ENCODE measurements at regions not wholly inside any gene's neighbourhood (a gene's known extent, or its start where the extent isn't known, plus 50 kb on each side); places are given as distances from the start of the nearest gene placed in this dataset.

DNA sequence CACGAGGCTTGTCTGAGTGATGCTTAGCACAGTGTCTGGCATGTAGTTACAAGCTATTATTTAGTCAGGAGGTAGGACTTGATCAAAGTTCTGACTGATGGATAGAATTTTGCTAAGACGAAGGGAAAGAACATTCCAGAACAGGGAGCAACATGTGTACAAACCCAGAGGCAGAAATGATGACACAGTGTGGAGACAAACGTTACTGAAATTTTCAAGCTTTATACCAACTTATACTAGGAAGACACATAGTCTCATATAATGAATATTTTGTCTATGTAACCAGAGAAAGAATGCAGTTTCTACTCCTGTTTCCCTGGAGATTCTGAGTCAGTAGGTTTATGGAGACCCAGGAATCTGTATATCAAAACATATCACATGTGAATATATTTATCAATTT, 123.4 kb downstream of the FAM124B start:
- Mint-ChIP-seq H3K9me3 (no peaks in the 10 kb centered on the region), H3K4me1 (ENCODE audit: low read depth) (no peaks in the 10 kb centered on the region), H3K36me3 (ENCODE audit: low read depth) (no peaks in the 10 kb centered on the region), H3K27me3 (peaks cover 13% of the 10 kb centered on the region), H3K4me3 (no peak overlapping the region), H3K27ac (no peak overlapping the region)
- no peak for DNase-seq

DNA sequence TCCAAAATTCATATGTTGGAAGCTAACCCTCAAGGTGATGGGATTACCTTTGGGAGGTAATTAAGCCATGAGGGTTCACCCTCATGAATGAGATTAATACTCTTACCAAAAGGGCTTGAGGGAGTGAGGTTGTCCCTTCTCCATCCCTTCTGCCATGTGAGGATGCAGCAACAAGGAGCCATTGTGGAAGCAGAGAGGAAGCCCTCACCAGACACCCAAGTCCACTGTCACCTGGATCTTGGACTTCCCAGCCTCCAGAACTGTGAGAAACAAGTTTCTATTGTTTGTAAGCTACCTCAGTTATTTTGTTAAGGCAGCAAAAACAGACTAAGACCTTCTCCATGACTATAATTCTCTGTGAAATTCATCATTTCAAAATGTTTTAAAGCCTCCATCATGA, 125.7 kb downstream of the FAM124B start:
- peaks cover 4% of the 10 kb centered on the region for H3K27me3 Mint-ChIP-seq
- H3K9me3 Mint-ChIP-seq = no peaks in the 10 kb centered on the region
- H3K4me1 Mint-ChIP-seq (ENCODE audit: low read depth) = no peaks in the 10 kb centered on the region
- no peak for DNase-seq
- no peak overlapping the region for H3K4me3 Mint-ChIP-seq
- H3K27ac Mint-ChIP-seq = no peak overlapping the region
- no peaks in the 10 kb centered on the region for H3K36me3 Mint-ChIP-seq (ENCODE audit: low read depth)

DNA sequence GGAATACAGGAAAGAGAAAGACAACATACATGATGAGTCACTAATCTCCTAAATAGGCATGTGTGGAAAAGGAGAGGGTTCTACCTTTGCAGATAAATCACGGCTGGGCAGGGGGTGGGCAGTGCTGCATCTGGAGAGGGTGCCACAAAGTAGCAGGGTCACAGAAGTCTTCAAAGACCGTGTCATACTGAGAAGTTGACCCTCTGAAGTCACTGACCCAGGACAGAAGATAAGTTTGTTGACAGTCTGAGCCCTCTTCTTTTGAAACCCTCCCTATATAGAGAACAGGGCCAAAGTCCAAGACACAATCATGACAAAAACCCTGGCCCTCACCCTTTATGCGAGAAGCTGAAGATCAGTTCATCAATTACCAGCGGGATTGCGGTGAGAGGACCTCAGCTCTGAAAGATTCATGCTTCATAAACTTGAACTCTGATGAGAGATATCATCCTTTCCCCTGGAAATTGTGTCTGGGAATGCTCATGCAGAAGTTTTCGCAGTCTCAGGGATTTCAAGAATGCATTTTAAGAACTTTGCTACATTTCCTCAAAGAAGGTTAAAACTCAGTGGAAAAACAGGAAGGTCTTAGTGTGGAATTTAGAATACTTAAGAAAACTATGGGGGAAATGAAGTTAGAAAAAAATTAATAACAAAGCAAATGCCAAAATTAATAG, 129.5 kb downstream of the FAM124B start:
- Mint-ChIP-seq H3K27me3 (peaks cover 6% of the 10 kb centered on the region), H3K9me3 (no peaks in the 10 kb centered on the region), H3K4me3 (no peak overlapping the region), H3K4me1 (ENCODE audit: low read depth) (no peaks in the 10 kb centered on the region), H3K27ac (no peak overlapping the region), H3K36me3 (ENCODE audit: low read depth) (no peaks in the 10 kb centered on the region)
- no peak for DNase-seq

DNA sequence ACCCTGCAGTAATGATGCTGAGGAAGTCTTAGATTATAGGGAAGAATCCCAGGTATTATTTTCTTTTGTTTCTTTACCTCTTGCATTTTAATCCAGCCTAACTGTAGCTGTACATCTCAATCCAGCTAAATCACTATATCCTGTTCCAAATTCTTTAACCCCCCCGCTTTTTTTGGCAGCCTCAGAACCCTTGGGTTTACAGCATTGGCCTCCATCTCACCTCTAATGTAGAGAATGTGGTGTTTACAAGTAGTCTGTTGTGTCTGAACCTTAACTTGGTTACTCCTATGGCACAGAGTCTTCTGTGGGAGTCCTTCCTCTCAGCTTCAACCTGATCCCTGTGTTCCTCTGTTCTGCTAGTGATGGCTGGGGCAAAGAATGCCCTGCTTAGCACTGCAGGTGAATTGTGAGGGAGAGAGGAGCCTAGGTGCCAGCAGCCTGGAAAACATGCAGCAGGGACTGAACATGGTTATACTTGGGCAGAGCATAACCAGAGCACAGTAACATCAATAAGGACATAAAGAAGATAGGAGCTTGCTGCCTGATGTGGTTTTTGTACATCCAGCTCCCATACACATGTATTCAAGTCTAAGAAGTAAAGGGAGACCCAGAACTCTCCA, 130.2 kb downstream of the FAM124B start:
- DNase-seq = no peak
- Mint-ChIP-seq H3K36me3 (ENCODE audit: low read depth) (no peaks in the 10 kb centered on the region), H3K4me3 (no peak overlapping the region), H3K27ac (no peak overlapping the region), H3K27me3 (peaks cover 6% of the 10 kb centered on the region), H3K9me3 (no peaks in the 10 kb centered on the region), H3K4me1 (ENCODE audit: low read depth) (no peaks in the 10 kb centered on the region)

DNA sequence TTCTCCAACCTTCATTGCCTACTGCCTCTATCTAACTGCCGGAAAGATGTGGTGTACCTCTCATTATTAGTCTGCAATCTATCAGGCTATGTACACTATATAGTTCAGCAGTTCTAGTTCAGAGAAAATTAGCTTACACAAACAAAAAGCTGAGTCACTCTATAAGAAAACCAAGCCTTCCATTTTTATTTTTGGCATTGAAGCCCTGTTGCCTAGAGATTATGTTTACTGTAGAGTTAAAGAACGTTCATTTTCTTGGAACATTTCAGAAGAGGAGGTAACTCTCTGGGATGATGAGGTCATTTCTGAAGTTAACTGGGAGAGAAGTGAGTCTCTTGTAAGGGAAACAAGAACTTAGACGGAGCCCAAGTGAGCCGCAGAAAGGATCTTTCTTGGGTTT, 133.5 kb downstream of the FAM124B start:
- Mint-ChIP-seq H3K27ac (no peak overlapping the region), H3K27me3 (peaks cover 25% of the 10 kb centered on the region), H3K4me1 (ENCODE audit: low read depth) (no peaks in the 10 kb centered on the region), H3K36me3 (ENCODE audit: low read depth) (no peaks in the 10 kb centered on the region), H3K4me3 (no peak overlapping the region), H3K9me3 (no peaks in the 10 kb centered on the region)
- no peak for DNase-seq

DNA sequence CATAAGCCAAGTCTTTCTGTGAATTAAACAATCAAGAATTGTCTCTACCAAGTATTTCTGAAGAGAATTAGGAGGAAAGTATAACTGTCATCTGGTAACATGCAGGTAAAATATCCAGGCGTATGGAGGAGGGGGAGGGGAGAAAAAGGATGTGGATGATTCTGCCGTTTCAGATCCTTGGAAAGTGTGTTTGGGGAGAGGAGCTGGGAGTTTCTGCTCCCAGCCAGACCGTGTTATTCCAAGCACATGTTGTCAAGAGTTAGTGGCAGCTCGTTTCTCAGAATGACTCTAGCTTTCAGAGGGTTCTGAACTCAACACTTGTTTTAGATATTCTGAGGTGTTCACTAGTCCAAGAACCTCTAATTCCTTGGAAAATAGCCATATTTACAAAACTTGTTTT, 137.6 kb downstream of the FAM124B start:
- H3K9me3 Mint-ChIP-seq = no peaks in the 10 kb centered on the region
- no peak overlapping the region for H3K27ac Mint-ChIP-seq
- no peaks in the 10 kb centered on the region for H3K36me3 Mint-ChIP-seq (ENCODE audit: low read depth)
- H3K4me3 Mint-ChIP-seq = no peak overlapping the region
- no peak for DNase-seq
- peaks cover 42% of the 10 kb centered on the region for H3K27me3 Mint-ChIP-seq
- H3K4me1 Mint-ChIP-seq (ENCODE audit: low read depth) = peaks cover 8% of the 10 kb centered on the region

DNA sequence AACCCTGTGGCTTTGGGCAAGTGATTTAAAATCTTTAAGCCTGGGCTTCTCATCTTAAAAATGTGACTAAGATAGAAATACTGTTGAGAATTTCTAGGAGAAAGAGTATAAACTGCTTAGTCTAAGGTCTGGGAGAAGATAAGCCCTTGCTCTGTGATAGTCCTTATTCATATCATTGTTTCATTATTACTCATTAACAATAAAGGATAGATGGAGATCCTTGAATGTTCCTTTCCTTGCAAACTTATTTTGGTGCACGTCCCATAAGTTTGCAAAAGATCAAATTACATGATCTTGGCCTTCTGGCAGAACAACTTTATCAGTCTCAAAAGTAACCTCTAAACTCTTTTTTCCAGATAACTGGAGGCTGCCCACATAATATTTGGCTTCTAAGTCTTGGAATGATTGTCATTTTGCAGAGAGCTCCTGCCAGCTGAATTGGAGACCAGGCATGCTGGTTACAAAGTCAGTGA, 138.3 kb downstream of the FAM124B start:
- DNase-seq = no peak
- no peaks in the 10 kb centered on the region for H3K9me3 Mint-ChIP-seq
- H3K4me3 Mint-ChIP-seq = no peak overlapping the region
- H3K27ac Mint-ChIP-seq = no peak overlapping the region
- peaks cover 8% of the 10 kb centered on the region for H3K4me1 Mint-ChIP-seq (ENCODE audit: low read depth)
- H3K36me3 Mint-ChIP-seq (ENCODE audit: low read depth) = no peaks in the 10 kb centered on the region
- H3K27me3 Mint-ChIP-seq = peaks cover 46% of the 10 kb centered on the region

DNA sequence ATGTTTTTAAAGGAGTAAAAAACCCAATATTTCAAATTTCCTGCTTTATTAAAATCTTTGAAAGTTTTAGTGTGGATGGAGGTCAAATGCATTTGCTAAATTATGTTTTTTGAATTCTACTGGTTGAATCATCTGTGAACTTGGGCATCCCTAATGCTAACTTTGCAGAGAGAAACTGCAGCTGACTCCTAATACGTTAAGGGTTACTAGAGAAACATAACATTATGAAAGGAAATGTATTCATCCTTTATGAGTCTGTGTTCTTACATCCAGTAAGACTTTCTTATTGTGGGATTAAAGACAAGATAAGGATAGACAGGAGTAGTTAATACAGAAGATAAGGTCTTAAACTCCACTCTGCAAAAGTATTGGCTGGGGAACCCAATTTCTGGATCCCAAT, 140.6 kb downstream of the FAM124B start:
- H3K9me3 Mint-ChIP-seq = no peaks in the 10 kb centered on the region
- peaks cover 8% of the 10 kb centered on the region for H3K4me1 Mint-ChIP-seq (ENCODE audit: low read depth)
- no peak overlapping the region for H3K27ac Mint-ChIP-seq
- peaks cover 46% of the 10 kb centered on the region for H3K27me3 Mint-ChIP-seq
- no peaks in the 10 kb centered on the region for H3K36me3 Mint-ChIP-seq (ENCODE audit: low read depth)
- DNase-seq = no peak
- no peak overlapping the region for H3K4me3 Mint-ChIP-seq

DNA sequence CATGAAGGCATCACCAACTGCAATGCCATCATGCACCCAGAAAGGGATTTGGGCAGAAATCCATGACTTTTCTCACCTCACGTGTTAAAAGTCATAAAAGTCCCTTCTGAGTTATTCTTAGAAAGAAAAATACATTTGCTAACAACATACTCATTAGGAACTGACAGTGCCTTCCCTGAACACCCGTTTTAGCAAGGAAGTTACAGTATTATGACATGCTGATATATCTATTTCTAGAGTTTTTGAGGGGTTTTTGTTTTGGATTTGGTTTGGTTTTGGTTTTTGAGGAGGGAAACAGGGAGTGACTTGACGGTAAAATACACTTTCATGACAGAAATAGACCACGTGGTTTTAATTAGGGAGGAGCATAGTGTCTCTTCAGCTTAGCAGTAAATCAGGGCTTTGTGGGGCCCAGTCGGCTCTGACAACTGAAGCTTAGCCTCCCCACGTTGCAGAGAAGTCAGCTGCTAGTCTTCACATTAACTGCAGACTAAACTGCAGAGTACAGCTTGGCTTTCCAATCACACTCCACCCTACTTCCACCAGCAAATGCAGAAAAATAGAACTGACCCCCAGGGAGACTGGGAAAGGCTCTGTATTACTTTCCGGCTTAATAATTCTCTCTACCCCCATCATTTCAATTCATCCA, 141.4 kb downstream of the FAM124B start:
- Mint-ChIP-seq H3K4me1 (ENCODE audit: low read depth) (peaks cover 8% of the 10 kb centered on the region), H3K4me3 (no peak overlapping the region), H3K27ac (no peak overlapping the region), H3K36me3 (ENCODE audit: low read depth) (no peaks in the 10 kb centered on the region), H3K9me3 (no peaks in the 10 kb centered on the region), H3K27me3 (peaks cover 39% of the 10 kb centered on the region)
- DNase-seq = no peak

DNA sequence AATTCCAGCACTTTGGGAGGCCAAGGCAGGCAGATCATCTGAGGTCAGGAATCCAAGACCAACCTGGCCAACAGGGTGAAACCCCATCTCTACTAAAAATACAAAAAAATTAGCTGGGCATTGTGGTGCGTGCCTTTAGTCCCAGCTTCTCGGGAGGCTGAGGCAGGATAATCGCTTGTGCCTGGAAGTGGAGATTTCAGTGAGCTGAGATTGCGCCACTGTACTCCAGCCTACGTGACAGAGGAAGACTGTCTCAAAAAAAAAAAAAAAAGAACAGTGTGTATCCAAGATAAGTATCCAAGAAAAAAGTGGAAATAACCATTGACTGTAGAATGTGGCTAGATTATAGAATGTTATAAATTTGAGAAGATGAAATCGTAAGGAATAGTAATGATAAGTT, 142.1 kb downstream of the FAM124B start:
- Mint-ChIP-seq H3K27me3 (peaks cover 36% of the 10 kb centered on the region), H3K27ac (no peak overlapping the region), H3K36me3 (ENCODE audit: low read depth) (no peaks in the 10 kb centered on the region), H3K4me1 (ENCODE audit: low read depth) (peaks cover 8% of the 10 kb centered on the region), H3K4me3 (no peak overlapping the region), H3K9me3 (no peaks in the 10 kb centered on the region)
- no peak for DNase-seq

DNA sequence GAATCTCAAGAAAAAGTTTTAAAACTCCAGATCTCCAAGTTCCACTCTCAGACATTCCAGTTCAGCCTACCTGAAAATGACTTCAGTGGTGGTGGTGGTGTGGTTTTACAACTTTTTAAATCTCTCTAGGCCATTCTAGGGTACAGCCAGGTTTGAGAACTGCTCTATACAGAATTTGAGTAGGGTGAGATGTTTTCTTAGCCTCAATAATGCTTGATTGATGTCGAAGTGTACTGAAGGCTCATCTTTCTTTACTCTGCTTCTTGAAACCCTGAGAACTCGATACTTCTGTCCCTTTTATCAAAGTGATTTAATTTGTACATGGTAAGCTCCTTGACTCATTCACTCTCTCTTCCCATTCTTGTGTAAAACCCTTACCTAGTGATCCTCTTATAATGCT, 143.8 kb downstream of the FAM124B start:
- Mint-ChIP-seq H3K4me1 (ENCODE audit: low read depth) (peaks cover 8% of the 10 kb centered on the region), H3K4me3 (no peak overlapping the region), H3K9me3 (no peaks in the 10 kb centered on the region), H3K27ac (no peak overlapping the region), H3K27me3 (peaks cover 40% of the 10 kb centered on the region), H3K36me3 (ENCODE audit: low read depth) (no peaks in the 10 kb centered on the region)
- no peak for DNase-seq

DNA sequence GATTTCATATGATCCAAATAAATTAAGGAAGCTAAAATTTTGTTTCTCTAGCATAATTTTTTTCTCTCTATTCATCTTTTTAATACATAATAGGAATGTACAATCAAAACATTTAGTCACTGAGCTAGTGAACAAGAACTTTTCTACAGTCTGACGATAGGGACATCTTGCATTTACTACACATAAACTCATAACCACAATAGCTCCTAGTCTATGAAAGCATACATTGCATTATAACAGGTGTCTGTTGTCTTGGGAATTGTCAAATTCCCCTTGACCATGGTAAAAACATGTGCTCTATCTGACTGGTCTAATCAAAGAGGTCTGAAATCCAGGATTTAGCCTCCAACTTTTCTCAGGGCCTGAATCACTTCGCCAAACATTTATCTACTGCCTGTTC, 144.8 kb downstream of the FAM124B start:
- Mint-ChIP-seq H3K4me3 (no peak overlapping the region), H3K9me3 (no peaks in the 10 kb centered on the region), H3K27me3 (peaks cover 37% of the 10 kb centered on the region), H3K4me1 (ENCODE audit: low read depth) (peaks cover 8% of the 10 kb centered on the region), H3K36me3 (ENCODE audit: low read depth) (no peaks in the 10 kb centered on the region), H3K27ac (no peak overlapping the region)
- no peak for DNase-seq

DNA sequence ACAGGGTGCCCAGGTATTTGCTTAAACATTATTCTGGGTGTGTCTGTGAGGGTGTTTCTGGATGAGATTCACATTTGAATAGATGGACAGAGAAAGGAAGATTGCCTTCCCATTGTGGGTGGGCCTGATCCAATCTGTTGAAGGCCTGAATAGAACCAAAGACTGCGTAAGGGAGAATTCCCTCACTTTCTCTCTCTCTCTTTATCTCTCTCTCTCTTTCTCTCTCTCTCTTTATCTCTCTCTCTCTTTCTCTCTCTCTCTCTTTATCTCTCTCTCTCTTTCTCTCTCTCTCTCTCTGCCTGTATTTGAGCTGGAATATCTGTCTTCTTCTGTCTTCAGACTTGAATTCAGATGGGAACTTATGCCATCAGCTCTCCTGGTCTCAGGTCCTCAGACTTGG, 148.4 kb downstream of the FAM124B start:
- H3K36me3 Mint-ChIP-seq (ENCODE audit: low read depth) = no peaks in the 10 kb centered on the region
- no peak overlapping the region for H3K4me3 Mint-ChIP-seq
- no peaks in the 10 kb centered on the region for H3K9me3 Mint-ChIP-seq
- peaks cover 27% of the 10 kb centered on the region for H3K27me3 Mint-ChIP-seq
- H3K4me1 Mint-ChIP-seq (ENCODE audit: low read depth) = peaks cover 6% of the 10 kb centered on the region
- no peak for DNase-seq
- H3K27ac Mint-ChIP-seq = no peak overlapping the region

DNA sequence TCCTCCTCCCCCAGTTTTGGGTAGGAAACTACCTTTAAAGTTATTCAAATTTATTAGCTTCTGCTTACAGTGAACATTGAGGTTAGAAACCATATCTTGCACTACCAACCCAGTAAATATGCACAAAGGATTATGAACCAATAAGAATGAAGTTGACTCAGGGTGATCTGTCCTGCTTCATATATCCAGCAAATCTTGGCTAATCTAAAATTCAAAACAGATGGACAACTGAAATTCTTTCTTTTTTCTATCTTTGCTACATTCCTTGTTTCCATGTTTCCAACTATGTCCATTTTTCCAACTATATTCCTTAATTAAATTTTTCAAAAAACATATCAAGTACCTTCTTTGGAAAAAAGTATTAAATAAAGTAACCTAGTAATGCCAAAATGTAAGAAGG, 149.3 kb downstream of the FAM124B start:
- H3K27me3 Mint-ChIP-seq = peaks cover 29% of the 10 kb centered on the region
- DNase-seq = no peak
- H3K36me3 Mint-ChIP-seq (ENCODE audit: low read depth) = no peaks in the 10 kb centered on the region
- H3K27ac Mint-ChIP-seq = no peak overlapping the region
- H3K4me3 Mint-ChIP-seq = no peak overlapping the region
- no peaks in the 10 kb centered on the region for H3K9me3 Mint-ChIP-seq
- H3K4me1 Mint-ChIP-seq (ENCODE audit: low read depth) = peaks cover 6% of the 10 kb centered on the region

DNA sequence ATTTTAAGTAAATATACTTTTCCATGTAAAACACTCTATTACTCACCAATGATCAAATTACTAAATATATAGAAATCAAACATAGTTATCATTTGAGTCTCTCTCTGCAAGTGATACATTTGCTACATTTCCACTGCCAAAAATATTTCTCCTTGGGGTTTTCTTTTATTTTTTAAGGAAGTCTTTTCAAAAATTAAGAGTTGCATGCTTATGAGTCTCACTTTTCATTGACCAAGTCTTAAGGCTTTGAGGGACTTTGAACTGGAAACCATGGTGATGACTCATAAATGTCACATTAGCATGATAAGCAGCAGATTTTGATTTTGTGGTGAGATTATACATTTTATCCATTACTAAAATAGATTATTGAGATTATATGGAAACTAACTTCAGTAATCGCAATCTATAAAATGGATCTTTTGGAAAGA, 152.9 kb downstream of the FAM124B start:
- no peak for DNase-seq
- no peaks in the 10 kb centered on the region for H3K36me3 Mint-ChIP-seq (ENCODE audit: low read depth)
- H3K27ac Mint-ChIP-seq = no peak overlapping the region
- H3K4me3 Mint-ChIP-seq = no peak overlapping the region
- peaks cover 6% of the 10 kb centered on the region for H3K4me1 Mint-ChIP-seq (ENCODE audit: low read depth)
- H3K27me3 Mint-ChIP-seq = peaks cover 19% of the 10 kb centered on the region
- no peaks in the 10 kb centered on the region for H3K9me3 Mint-ChIP-seq
